Activated CD4-positive, CD25-positive, alpha-beta regulatory T cell treated with anti-CD3 and anti-CD28 coated beads, Interleukin-2, amount 50 U/mL, for 16 hours (primary cell): ENCODE measurements at regions not wholly inside any gene's neighbourhood (a gene's known extent, or its start where the extent isn't known, plus 50 kb on each side); places are given as distances from the start of the nearest gene placed in this dataset.
"Not testable (repeated sequence)": the region's sequence is repeated elsewhere in the genome, so short reads cannot be mapped to it uniquely, and the experiment has no call there.

ENCODE experiments used
- DNase-seq: peaks from one replicate; pipeline ENCODE4 v3.0.0-alpha.2; 2020; ENCODE audit warnings: low read depth, low spot score

GRCh38 chr2:238744951-238745350 is 102.9 kb upstream of the TWIST2 start:
- DNase-seq, result no peak

- no peak for DNase-seq
Measured at GRCh38 chr2:238745997-238746396, 101.9 kb upstream of the TWIST2 start.

GRCh38 chr2:238747114-238747513 is 100.8 kb upstream of the TWIST2 start:
- no peak for DNase-seq

GRCh38 chr2:238747557-238747956 is 100.3 kb upstream of the TWIST2 start:
- no peak for DNase-seq

- no peak for DNase-seq
Measured at GRCh38 chr2:238750212-238750904, 97.5 kb upstream of the TWIST2 start.

GRCh38 chr2:238754259-238754658 is 93.6 kb upstream of the TWIST2 start:
- DNase-seq, result no peak

- DNase-seq, result no peak
Measured at GRCh38 chr2:238761868-238762267, 86.0 kb upstream of the TWIST2 start.

GRCh38 chr2:238763471-238763995 is 84.4 kb upstream of the TWIST2 start:
- DNase-seq, result no peak

- DNase-seq, result no peak
Measured at GRCh38 chr2:238765590-238765989, 82.3 kb upstream of the TWIST2 start.

- DNase-seq, result no peak
Measured at GRCh38 chr2:238771218-238771617, 76.7 kb upstream of the TWIST2 start.

GRCh38 chr2:238771639-238772038 is 76.2 kb upstream of the TWIST2 start:
- DNase-seq, result no peak

- no peak for DNase-seq
Measured at GRCh38 chr2:238772635-238773297, 75.1 kb upstream of the TWIST2 start.

GRCh38 chr2:238773472-238773871 is 74.4 kb upstream of the TWIST2 start:
- no peak for DNase-seq

- no peak for DNase-seq
Measured at GRCh38 chr2:238774071-238774470, 73.8 kb upstream of the TWIST2 start.

- no peak for DNase-seq
Measured at GRCh38 chr2:238774980-238775509, 72.8 kb upstream of the TWIST2 start.

GRCh38 chr2:238775591-238775990 is 72.3 kb upstream of the TWIST2 start:
- DNase-seq, result no peak

- no peak for DNase-seq
Measured at GRCh38 chr2:238776003-238776760, 71.7 kb upstream of the TWIST2 start.

- not testable (repeated sequence) for DNase-seq
Measured at GRCh38 chr2:238776761-238777046, 71.2 kb upstream of the TWIST2 start.

- no peak for DNase-seq
Measured at GRCh38 chr2:238777369-238778067, 70.4 kb upstream of the TWIST2 start.

- DNase-seq, result peak; percentile 12
Measured at GRCh38 chr2:238784671-238785527, 63.0 kb upstream of the TWIST2 start.

- no peak for DNase-seq
Measured at GRCh38 chr2:238785528-238785860, 62.4 kb upstream of the TWIST2 start.
